IMR-90 (cell line): ENCODE measurements at regions not wholly inside any gene's neighbourhood (a gene's known extent, or its start where the extent isn't known, plus 50 kb on each side); places are given as distances from the start of the nearest gene placed in this dataset.

Experiments used
- ATAC-seq: fragments of 200-7000 bp; cut with Tn5 transposase; 2 replicates; pipeline ENCODE4 v1.9.1; 2020; ENCODE audit warnings: low read depth, mild to moderate bottlenecking, moderate library complexity
- BruUV-seq: library from RNA; stranded (reverse); fragments of 400-500 nt; replicated peaks from 2 replicates; lab custom pipeline; 2021; lab: Mats Ljungman, UMichigan
- CTCF ChIA-PET: fragments of 300-600 bp; formaldehyde crosslinking; extraction: SDS; loops from one replicate; lab custom pipeline; 2021; ENCODE audit warnings: antibody characterized with exemption; lab: Yijun Ruan, JAX
- POLR2A ChIA-PET: fragments of 300-600 bp; sonication (Branson Sonifier 250); formaldehyde crosslinking; loops from one replicate; lab custom pipeline; 2022; ENCODE audit warnings: antibody characterized with exemption; ENCODE audit not compliant: unreplicated experiment; lab: Charles Lee
- DNase-seq: peaks from one replicate; pipeline ENCODE4 v3.0.0; 2013
- H2AFZ ChIP-seq: replicated peaks from 2 replicates; pipeline ENCODE3; 2013; ENCODE audit warnings: low read length, mild to moderate bottlenecking; ENCODE audit not compliant: poor library complexity
- H2AK5ac ChIP-seq: 2 replicates; pipeline ENCODE4 v1.6.1; 2013; ENCODE audit warnings: low read depth, low read length, inconsistent platforms
- H2AK9ac ChIP-seq: replicated peaks from 2 replicates; pipeline ENCODE3; 2013; ENCODE audit warnings: mild to moderate bottlenecking, low read depth, low read length, moderate library complexity; ENCODE audit not compliant: poor library complexity
- H2BK120ac ChIP-seq: 2 replicates; pipeline ENCODE4 v1.6.1; 2013; ENCODE audit warnings: low read depth, low read length, inconsistent platforms
- H2BK15ac ChIP-seq: 3 replicates; pipeline ENCODE4 v1.6.1; 2013; ENCODE audit warnings: low read depth, low read length, inconsistent platforms
- H2BK20ac ChIP-seq: 2 replicates; pipeline ENCODE4 v1.6.1; 2013; ENCODE audit warnings: low read depth, mild to moderate bottlenecking, inconsistent platforms, low read length, moderate library complexity
- H2BK5ac ChIP-seq: 2 replicates; pipeline ENCODE4 v1.6.1; 2013; ENCODE audit warnings: mild to moderate bottlenecking, low read depth, low read length, inconsistent platforms; ENCODE audit not compliant: poor library complexity, severe bottlenecking
- H3K14ac ChIP-seq: replicated peaks from 2 replicates; pipeline ENCODE4 v1.6.1; 2013; ENCODE audit warnings: low read depth, low read length, inconsistent platforms
- H3K18ac ChIP-seq: 2 replicates; pipeline ENCODE4 v1.6.1; 2013; ENCODE audit warnings: low read depth, low read length, control low read depth
- H3K23ac ChIP-seq: 2 replicates; pipeline ENCODE4 v1.6.1; 2013; ENCODE audit warnings: low read depth, low read length, inconsistent platforms
- H3K27ac ChIP-seq: 2 replicates; pipeline ENCODE4 v1.5.1; 2013; ENCODE audit warnings: mild to moderate bottlenecking, control low read depth, low read length; ENCODE audit not compliant: insufficient read depth
- H3K27me3 ChIP-seq: 2 replicates; pipeline ENCODE4 v1.6.1; 2013; ENCODE audit warnings: low read length; ENCODE audit not compliant: control insufficient read depth, insufficient read depth
- H3K36me3 ChIP-seq: 2 replicates; pipeline ENCODE4 v1.6.1; 2013; ENCODE audit warnings: low read length, mixed read lengths; ENCODE audit not compliant: control insufficient read depth, insufficient read depth
- H3K4ac ChIP-seq: 2 replicates; pipeline ENCODE4 v1.6.1; 2013; ENCODE audit warnings: low read depth, low read length, inconsistent platforms
- H3K4me1 ChIP-seq: 2 replicates; pipeline ENCODE4 v1.6.1; 2013; ENCODE audit warnings: low read length, mixed read lengths; ENCODE audit not compliant: control insufficient read depth, insufficient read depth
- H3K4me2 ChIP-seq: 2 replicates; pipeline ENCODE4 v1.6.1; 2013; ENCODE audit warnings: low read depth, mild to moderate bottlenecking, control low read depth, low read length, moderate library complexity
- H3K4me3 ChIP-seq: 2 replicates; pipeline ENCODE4 v1.5.1; 2013; ENCODE audit warnings: low read depth, mild to moderate bottlenecking, control low read depth, low read length, moderate library complexity; ENCODE audit not compliant: insufficient read depth
- H3K56ac ChIP-seq: 2 replicates; pipeline ENCODE4 v1.6.1; 2013; ENCODE audit warnings: low read length, inconsistent platforms; ENCODE audit not compliant: insufficient read depth; ENCODE audit errors: extremely low read depth
- H3K79me1 ChIP-seq, 2 experiments: 2 replicates each; pipeline ENCODE4 v1.6.1; 2013; ENCODE audit warnings: low read length in 2 of 2, inconsistent platforms in 1 of 2, low read depth in 1 of 2
- H3K9ac ChIP-seq: 2 replicates; pipeline ENCODE4 v1.6.1; 2013; ENCODE audit warnings: low read depth, low read length, control low read depth
- H3K9me1 ChIP-seq: 2 replicates; pipeline ENCODE4 v1.6.1; 2013; ENCODE audit warnings: low read length, inconsistent platforms; ENCODE audit not compliant: insufficient read depth
- H3K9me3 ChIP-seq: 2 replicates; pipeline ENCODE4 v1.6.1; 2013; ENCODE audit warnings: low read length; ENCODE audit not compliant: control insufficient read depth, insufficient read depth
- H4K20me1 ChIP-seq: 2 replicates; pipeline ENCODE4 v1.6.1; 2013; ENCODE audit warnings: low read length, inconsistent platforms; ENCODE audit not compliant: insufficient read depth
- H4K5ac ChIP-seq: 2 replicates; pipeline ENCODE4 v1.6.1; 2013; ENCODE audit warnings: mild to moderate bottlenecking, low read depth, low read length, control low read depth
- H4K8ac ChIP-seq, 2 experiments: 2 replicates each; pipeline ENCODE4 v1.6.1; 2013; ENCODE audit warnings: low read depth in 2 of 2, low read length in 2 of 2, control low read depth in 1 of 2, inconsistent platforms in 1 of 2
- H4K91ac ChIP-seq: 2 replicates; pipeline ENCODE4 v1.6.1; 2013; ENCODE audit warnings: low read depth, low read length, inconsistent platforms; ENCODE audit not compliant: insufficient read depth
- BHLHE40 ChIP-seq: fragments of 150-350 bp; IDR thresholded peaks from 2 replicates; pipeline ENCODE4 v1.6.1; 2016; ENCODE audit warnings: mild to moderate bottlenecking, low read depth, low read length
- CEBPB ChIP-seq: IDR thresholded peaks from 2 replicates; pipeline ENCODE4 v1.6.1; 2012; ENCODE audit warnings: low read depth, low read length, improper control_type of control experiment
- FOS ChIP-seq: fragments of 150-350 bp; IDR thresholded peaks from 2 replicates; pipeline ENCODE4 v1.6.1; 2016; ENCODE audit warnings: low read depth, low read length
- MXI1 ChIP-seq: IDR thresholded peaks from 2 replicates; pipeline ENCODE4 v1.6.1; 2012; ENCODE audit warnings: low read depth, mild to moderate bottlenecking, low read length, moderate library complexity, borderline replicate concordance
- WGBS, 2 experiments: methylation state at CpG; one replicate each; pipeline versions ENCODE4 v1.1.5 to v1.1.7; 2013; ENCODE audit warnings: missing lambda C conversion rate in 2 of 2; ENCODE audit not compliant: insufficient read length in 1 of 2; ENCODE audit errors: extremely low coverage in 2 of 2; 5-methylcytosine and 5-hydroxymethylcytosine counted together
- dilution Hi-C: fragments of 300-500 bp; cut with HindIII; formaldehyde crosslinking; loops from one replicate; pipeline ENCODE4 v1.14.3; 2018; ENCODE audit warnings: low sequenced_read_pairs; ENCODE audit not compliant: unreplicated experiment
- in situ Hi-C: fragments of 300-500 bp; cut with MboI; formaldehyde crosslinking; loops from 3 replicates; pipeline ENCODE4 v1.14.3; 2019; ENCODE audit warnings: low sequenced_read_pairs, inconsistent platforms, mixed read lengths
- intact Hi-C: fragments of 100-400 bp; cut with micrococcal nuclease; formaldehyde crosslinking; loops from 2 replicates; pipeline ENCODE4 v1.10.0; 2022

- Histone ChIP-seq H2BK120ac (no peak overlapping the region), H3K23ac (no peak overlapping the region), H4K91ac (no peak overlapping the region), H3K27me3 (no peaks in the 10 kb centered on the region), H3K9me3 (peaks cover 42% of the 10 kb centered on the region), H2BK20ac (no peak overlapping the region), H3K79me1 (no peaks in the 10 kb centered on the region), H3K4me2 (no peak overlapping the region), H3K9ac (no peak overlapping the region), H2AK5ac (no peak overlapping the region), H2AFZ (no peak overlapping the region), H4K8ac (no peak overlapping the region), H2AK9ac (no peak overlapping the region), H3K36me3 (no peaks in the 10 kb centered on the region), H3K14ac (no peak overlapping the region), H3K4me3 (no peak overlapping the region), H2BK5ac (no peak overlapping the region), H3K4me1 (no peaks in the 10 kb centered on the region), H2BK15ac (no peak overlapping the region), H3K27ac (no peak overlapping the region), H3K4ac (no peak overlapping the region), H3K56ac (no peak overlapping the region), H4K5ac (no peak overlapping the region), H3K9me1 (no peaks in the 10 kb centered on the region), H4K20me1 (no peaks in the 10 kb centered on the region), H3K18ac (no peak overlapping the region)
- dilution Hi-C loops, result no loop called here
- ChIA-PET POLR2A (no interaction called here), CTCF (no interaction called here)
- TF ChIP-seq FOS (no peak), BHLHE40 (no peak), MXI1 (no peak), CEBPB (no peak)
- no CpG with 5 or more reads among the region's 3 CpGs for WGBS, 2 experiments
- ATAC-seq, result no peak
- DNase-seq, result no peak
- in situ Hi-C loops, result no loop called here
- no TSS peak for BruUV-seq
- intact Hi-C loops, result no loop called here
These were observed 244.1 kb upstream of the MAF start for GRCh38 chr16:79844603-79845002.
